Astrocyte (in vitro differentiated cells and primary cell): ENCODE measurements at regions not wholly inside any gene's neighbourhood (a gene's known extent, or its start where the extent isn't known, plus 50 kb on each side); places are given as distances from the start of the nearest gene placed in this dataset.
"Not testable (repeated sequence)": the region's sequence is repeated elsewhere in the genome, so short reads cannot be mapped to it uniquely, and the experiment has no call there.

ENCODE experiments used
- CTCF ChIP-seq: IDR thresholded peaks from 2 replicates; pipeline ENCODE4 v1.5.1; 2011; ENCODE audit warnings: low read depth, mild to moderate bottlenecking, inconsistent platforms, low read length, moderate library complexity; ENCODE audit not compliant: insufficient read depth
- EZH2 ChIP-seq: IDR thresholded peaks from 2 replicates; pipeline ENCODE4 v1.6.1; 2012; ENCODE audit warnings: mild to moderate bottlenecking, low read length, inconsistent platforms; ENCODE audit not compliant: insufficient read depth

DNA sequence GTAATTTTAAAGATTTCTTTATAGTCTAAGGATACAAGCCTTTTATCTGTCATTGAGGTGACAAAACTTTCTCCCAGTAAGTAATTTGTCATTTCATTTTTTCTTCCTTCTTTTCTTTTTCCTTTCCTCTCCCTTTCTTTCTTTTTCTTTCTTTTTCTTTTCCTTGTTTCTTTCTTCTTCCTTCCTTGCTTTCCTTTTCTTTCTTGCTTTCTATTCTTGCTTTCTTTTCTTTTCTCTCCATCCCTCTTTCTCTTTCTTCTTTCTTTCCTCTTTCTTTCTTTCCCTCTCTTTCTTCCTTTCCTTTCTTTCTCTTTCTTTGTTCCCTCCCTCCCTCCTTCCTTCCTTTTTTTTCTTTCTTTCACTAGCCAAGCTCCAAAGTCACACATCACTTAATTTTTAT, 148.8 kb downstream of the GOLGA6L4 start:
- TF ChIP-seq CTCF, EZH2: not testable (repeated sequence)
